ENCODE measurements at regions not wholly inside any gene's neighbourhood (a gene's known extent, or its start where the extent isn't known, plus 50 kb on each side); places are given as distances from the start of the nearest gene placed in this dataset.

- TF ChIP-seq CTCF (IDR thresholded peaks at IDR 0.05; ENCODE audit: borderline replicate concordance, extremely low read depth, low read length, poor library complexity, severe bottlenecking), result no peak
- no peak for TF ChIP-seq EZH2 (IDR thresholded peaks at IDR 0.05; ENCODE audit: borderline replicate concordance, low read depth, low read length, severe bottlenecking)
Observed at GRCh38 chr2:226327830-226328229, 471.8 kb downstream of the IRS1 start.
